ENCODE measurements at regions not wholly inside any gene's neighbourhood (a gene's known extent, or its start where the extent isn't known, plus 50 kb on each side); places are given as distances from the start of the nearest gene placed in this dataset.

DNA sequence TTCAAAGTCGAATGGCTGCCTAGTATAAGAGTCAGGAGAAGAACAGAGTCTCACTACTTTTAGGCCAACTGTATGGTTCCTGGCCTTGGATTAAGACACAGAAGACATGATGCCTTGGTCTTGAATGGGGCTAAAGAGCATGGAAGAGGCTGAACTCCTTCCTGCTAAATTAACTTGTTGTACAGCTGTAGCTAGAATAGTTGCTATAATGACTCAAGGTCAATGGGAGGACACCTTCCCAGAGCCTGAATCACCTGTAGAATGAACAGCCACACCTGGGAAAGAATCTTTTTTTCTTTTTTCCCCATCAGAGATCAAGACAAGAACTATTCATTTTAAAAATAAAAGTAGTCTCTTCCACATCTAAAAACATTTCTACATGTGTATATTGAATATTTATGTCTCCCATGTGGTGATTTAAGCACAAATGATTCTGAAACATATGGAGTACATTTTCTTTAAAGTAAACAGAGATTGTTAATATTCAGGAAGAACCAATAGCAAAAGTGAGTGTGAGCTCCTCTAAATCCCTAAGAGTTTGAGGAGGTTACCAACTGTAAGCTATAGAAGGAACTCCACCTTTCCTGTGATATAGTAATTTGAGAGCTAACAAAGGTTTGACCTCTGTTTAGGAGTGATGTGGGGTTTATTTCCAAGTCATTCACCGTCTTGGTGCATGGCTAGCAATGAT, 191.3 kb downstream of the TGFB2 start:
- DNase-seq (ENCODE audit: low spot score), result no peak
- intact Hi-C loops (cut with micrococcal nuclease), result no loop called here
- Mint-ChIP-seq H3K4me3 (ENCODE audit: low read depth) (no peak overlapping the region), H3K4me1 (ENCODE audit: low read depth) (no peaks in the 10 kb centered on the region), H3K9me3 (no peaks in the 10 kb centered on the region), H3K36me3 (ENCODE audit: low read depth) (no peaks in the 10 kb centered on the region), H3K27me3 (ENCODE audit: low read depth) (no peaks in the 10 kb centered on the region), H3K27ac (no peak overlapping the region)

DNA sequence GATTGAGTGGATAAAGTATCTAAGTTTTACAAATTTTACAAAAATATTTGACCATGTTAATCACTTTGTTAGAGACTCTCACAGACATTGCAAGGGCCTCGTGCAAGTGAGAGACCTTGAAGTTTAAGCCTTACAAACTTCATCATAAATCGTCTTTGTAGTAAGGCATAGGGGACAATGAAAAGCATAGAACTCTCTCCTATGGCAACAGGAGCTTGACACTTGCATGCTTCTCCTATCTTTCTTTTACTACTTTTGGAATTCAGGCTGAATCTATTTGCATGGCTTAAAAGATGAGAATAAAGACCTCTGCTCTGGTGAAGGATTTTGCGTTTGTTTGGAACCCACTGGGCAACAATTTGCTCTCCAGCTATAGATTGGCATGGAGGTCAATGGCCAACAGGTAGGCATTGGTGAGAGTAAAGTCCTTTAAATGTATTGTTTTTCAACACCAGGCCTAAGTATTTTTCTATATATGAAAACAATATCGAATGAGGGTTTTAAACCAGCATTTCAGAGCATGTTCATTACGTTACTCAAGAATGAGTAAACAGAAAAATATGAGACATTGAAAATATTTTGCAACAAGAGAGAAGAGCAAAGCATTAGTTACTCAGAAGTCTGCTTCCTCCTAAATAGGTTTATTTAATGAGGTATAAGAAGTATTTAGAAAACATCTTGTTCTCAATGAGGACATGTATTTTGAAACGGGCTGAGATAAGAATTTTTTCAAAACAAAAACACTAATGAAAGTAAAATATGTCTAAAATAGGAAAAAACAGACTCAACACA, 192.2 kb downstream of the TGFB2 start:
- DNase-seq (ENCODE audit: low spot score), result no peak
- Mint-ChIP-seq H3K36me3 (ENCODE audit: low read depth) (no peaks in the 10 kb centered on the region), H3K27ac (no peak overlapping the region), H3K4me1 (ENCODE audit: low read depth) (no peaks in the 10 kb centered on the region), H3K27me3 (ENCODE audit: low read depth) (no peaks in the 10 kb centered on the region), H3K4me3 (ENCODE audit: low read depth) (no peak overlapping the region), H3K9me3 (no peaks in the 10 kb centered on the region)
- intact Hi-C loops (cut with micrococcal nuclease), result no loop called here

DNA sequence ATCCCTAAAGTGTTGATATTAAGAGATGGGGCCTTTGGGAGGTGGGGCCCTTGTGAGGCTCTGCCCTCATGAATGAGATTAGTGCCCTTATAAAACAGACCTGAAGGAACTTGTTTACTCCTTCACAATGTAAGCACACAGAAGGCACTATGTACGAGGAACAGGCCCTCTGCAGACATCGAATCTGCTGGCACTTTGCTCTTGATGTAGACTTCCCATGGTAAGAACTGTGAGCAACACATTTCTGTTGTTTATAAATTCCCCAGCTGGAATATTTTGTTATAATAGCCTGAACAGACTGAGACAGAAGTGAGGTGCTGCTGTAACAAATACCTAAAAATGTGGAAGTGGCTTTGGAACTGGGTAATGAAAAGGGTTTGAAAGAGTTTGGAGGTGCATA, 193.2 kb downstream of the TGFB2 start:
- DNase-seq (ENCODE audit: low spot score), result no peak
- H3K36me3 Mint-ChIP-seq (ENCODE audit: low read depth), result no peaks in the 10 kb centered on the region

GRCh38 chr1:218546314-218546713, 201.2 kb downstream of the TGFB2 start:
- intact Hi-C loops (cut with micrococcal nuclease), result no loop called here
- H3K27ac Mint-ChIP-seq, result no peak overlapping the region
- no peak for DNase-seq (ENCODE audit: low spot score)
- H3K27me3 Mint-ChIP-seq (ENCODE audit: low read depth), result no peaks in the 10 kb centered on the region
- no peak overlapping the region for H3K4me3 Mint-ChIP-seq (ENCODE audit: low read depth)
- no peaks in the 10 kb centered on the region for H3K4me1 Mint-ChIP-seq (ENCODE audit: low read depth)
- H3K36me3 Mint-ChIP-seq (ENCODE audit: low read depth), result no peaks in the 10 kb centered on the region
- H3K9me3 Mint-ChIP-seq, result no peaks in the 10 kb centered on the region

More for the DNA sequence above, 193.2 kb downstream of the TGFB2 start:
- Mint-ChIP-seq H3K4me3 (ENCODE audit: low read depth) (no peak overlapping the region), H3K27ac (no peak overlapping the region), H3K27me3 (ENCODE audit: low read depth) (no peaks in the 10 kb centered on the region), H3K4me1 (ENCODE audit: low read depth) (no peaks in the 10 kb centered on the region), H3K9me3 (no peaks in the 10 kb centered on the region)
- intact Hi-C loops (cut with micrococcal nuclease), result no loop called here

- Mint-ChIP-seq H3K27ac (no peak overlapping the region), H3K36me3 (ENCODE audit: low read depth) (no peaks in the 10 kb centered on the region), H3K4me3 (ENCODE audit: low read depth) (no peak overlapping the region), H3K4me1 (ENCODE audit: low read depth) (no peaks in the 10 kb centered on the region), H3K9me3 (no peaks in the 10 kb centered on the region), H3K27me3 (ENCODE audit: low read depth) (no peaks in the 10 kb centered on the region)
- intact Hi-C loops (cut with micrococcal nuclease), result no loop called here
- DNase-seq (ENCODE audit: low spot score), result no peak
Measured at GRCh38 chr1:218547957-218548730, 203.0 kb downstream of the TGFB2 start.

GRCh38 chr1:218548764-218549163, 203.6 kb downstream of the TGFB2 start:
- intact Hi-C loops (cut with micrococcal nuclease), result no loop called here
- Mint-ChIP-seq H3K4me1 (ENCODE audit: low read depth) (no peaks in the 10 kb centered on the region), H3K27ac (no peak overlapping the region), H3K9me3 (no peaks in the 10 kb centered on the region), H3K27me3 (ENCODE audit: low read depth) (no peaks in the 10 kb centered on the region), H3K4me3 (ENCODE audit: low read depth) (no peak overlapping the region), H3K36me3 (ENCODE audit: low read depth) (no peaks in the 10 kb centered on the region)
- DNase-seq (ENCODE audit: low spot score), result no peak

DNA sequence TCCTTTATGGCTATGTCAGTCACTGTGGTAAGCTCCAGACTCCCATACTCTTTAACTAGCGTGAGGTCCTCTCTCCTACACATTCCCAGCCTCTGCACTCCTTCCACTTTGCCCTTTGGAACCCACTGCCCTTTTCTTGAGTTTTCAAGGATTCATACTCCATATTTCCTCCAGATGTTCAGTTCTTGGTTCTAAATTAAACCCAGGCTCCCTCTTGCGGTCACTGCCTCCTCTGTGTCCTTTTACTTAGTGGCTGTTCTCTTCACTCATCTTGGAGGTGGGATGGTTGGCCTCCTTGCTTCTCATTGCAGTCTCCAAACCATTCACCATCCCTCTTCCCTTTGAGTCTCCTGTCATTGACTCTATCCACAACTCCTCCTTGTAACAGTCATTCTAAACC, 208.1 kb downstream of the TGFB2 start:
- no peaks in the 10 kb centered on the region for H3K27me3 Mint-ChIP-seq (ENCODE audit: low read depth)
- H3K4me1 Mint-ChIP-seq (ENCODE audit: low read depth), result no peaks in the 10 kb centered on the region
- no peaks in the 10 kb centered on the region for H3K36me3 Mint-ChIP-seq (ENCODE audit: low read depth)
- DNase-seq (ENCODE audit: low spot score), result no peak
- H3K27ac Mint-ChIP-seq, result no peak overlapping the region
- no peak overlapping the region for H3K4me3 Mint-ChIP-seq (ENCODE audit: low read depth)
- intact Hi-C loops (cut with micrococcal nuclease), result no loop called here
- no peaks in the 10 kb centered on the region for H3K9me3 Mint-ChIP-seq

DNA sequence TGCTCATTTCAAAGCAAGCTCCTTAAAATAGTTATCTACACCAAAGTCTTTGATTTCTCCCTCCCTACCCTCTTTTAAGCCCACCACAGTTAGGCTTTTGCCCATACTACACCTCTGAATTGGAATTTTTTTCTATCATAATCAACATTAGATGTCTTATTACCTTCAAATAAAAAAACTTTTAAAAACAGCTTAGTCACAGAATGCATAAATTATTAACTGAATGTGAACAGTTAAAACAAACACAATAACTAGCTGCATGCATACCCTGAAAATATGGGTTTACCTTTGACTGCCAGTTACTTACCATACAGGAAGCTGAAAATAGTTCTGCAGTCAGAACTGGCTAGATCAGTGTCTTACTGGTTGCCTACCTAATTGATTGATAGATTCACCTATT, 210.9 kb downstream of the TGFB2 start:
- no peak for DNase-seq (ENCODE audit: low spot score)
- no peaks in the 10 kb centered on the region for H3K27me3 Mint-ChIP-seq (ENCODE audit: low read depth)
- no peaks in the 10 kb centered on the region for H3K4me1 Mint-ChIP-seq (ENCODE audit: low read depth)
- no peak overlapping the region for H3K27ac Mint-ChIP-seq
- no peaks in the 10 kb centered on the region for H3K36me3 Mint-ChIP-seq (ENCODE audit: low read depth)
- intact Hi-C loops (cut with micrococcal nuclease), result no loop called here
- no peak overlapping the region for H3K4me3 Mint-ChIP-seq (ENCODE audit: low read depth)
- no peaks in the 10 kb centered on the region for H3K9me3 Mint-ChIP-seq

DNA sequence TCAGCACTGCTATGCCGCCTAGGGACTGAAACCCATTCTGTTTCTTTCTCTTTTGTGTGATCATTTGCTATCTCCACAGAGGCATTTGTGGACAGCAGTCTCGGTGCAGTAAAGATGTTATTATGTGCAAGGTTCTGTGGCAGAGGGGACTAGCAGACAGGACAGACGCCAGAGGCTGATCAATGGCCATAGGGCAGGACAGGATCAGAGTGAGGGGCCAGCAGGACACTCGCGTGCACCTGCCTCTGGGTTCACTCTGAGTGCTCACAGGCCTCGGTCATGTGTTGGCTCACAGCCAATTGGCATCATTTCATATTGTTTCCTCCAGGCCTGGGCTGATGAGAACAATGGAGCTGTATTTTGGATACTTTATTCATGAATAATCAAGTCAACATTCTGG, 212.6 kb downstream of the TGFB2 start:
- Mint-ChIP-seq H3K36me3 (ENCODE audit: low read depth) (no peaks in the 10 kb centered on the region), H3K4me1 (ENCODE audit: low read depth) (no peaks in the 10 kb centered on the region), H3K27ac (no peak overlapping the region), H3K27me3 (ENCODE audit: low read depth) (no peaks in the 10 kb centered on the region), H3K9me3 (no peaks in the 10 kb centered on the region), H3K4me3 (ENCODE audit: low read depth) (no peak overlapping the region)
- intact Hi-C loops (cut with micrococcal nuclease), result no loop called here
- DNase-seq (ENCODE audit: low spot score), result no peak

DNA sequence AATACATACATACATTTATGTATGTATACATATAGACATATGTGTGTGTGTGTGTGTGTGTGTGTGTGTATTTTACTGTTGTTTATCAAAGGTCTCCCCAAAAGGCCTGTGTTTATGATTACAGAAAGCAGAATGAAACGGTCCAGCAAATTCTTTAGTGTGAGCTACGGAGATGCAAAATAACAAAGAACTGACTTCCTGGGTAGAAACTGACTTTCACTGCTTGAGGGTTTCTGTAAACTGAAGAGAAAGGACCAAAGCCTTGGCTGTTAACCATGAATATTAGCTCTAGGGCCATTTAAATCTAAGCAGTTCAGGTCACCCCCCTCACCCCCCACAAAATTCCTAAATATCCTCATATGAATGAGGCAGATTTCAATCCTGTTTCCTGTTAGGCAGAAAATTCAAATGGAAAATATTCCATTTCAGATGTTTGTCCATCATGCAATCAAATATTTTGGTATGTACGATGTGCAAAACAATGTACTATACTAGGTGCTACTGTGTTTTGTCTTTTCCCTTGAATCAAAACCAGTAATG, 213.2 kb downstream of the TGFB2 start:
- intact Hi-C loops (cut with micrococcal nuclease), result no loop called here

DNA sequence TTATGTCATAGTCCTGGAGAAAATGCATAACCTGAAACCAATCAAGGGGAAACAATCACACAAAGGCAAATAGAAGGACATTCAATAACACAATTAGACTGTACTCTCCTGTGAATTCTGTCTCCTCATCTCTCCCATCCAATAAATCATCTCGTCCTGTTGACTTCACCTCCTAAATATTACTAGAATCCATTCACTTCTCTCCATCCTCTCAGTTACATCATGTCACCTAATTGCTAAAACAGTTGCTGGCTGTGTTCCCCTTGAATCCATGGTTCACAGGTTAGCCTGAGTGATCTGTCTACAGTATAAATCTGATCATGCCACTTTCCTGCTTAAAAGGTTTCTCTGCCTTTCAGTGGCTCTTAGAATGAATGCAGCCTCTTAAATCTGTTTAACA, 220.2 kb downstream of the TGFB2 start:
- H3K4me3 Mint-ChIP-seq (ENCODE audit: low read depth), result no peak overlapping the region
- DNase-seq (ENCODE audit: low spot score), result no peak
- H3K36me3 Mint-ChIP-seq (ENCODE audit: low read depth), result no peaks in the 10 kb centered on the region
- H3K27me3 Mint-ChIP-seq (ENCODE audit: low read depth), result no peaks in the 10 kb centered on the region
- intact Hi-C loops (cut with micrococcal nuclease), result no loop called here
- H3K27ac Mint-ChIP-seq, result no peak overlapping the region
- no peaks in the 10 kb centered on the region for H3K9me3 Mint-ChIP-seq
- no peaks in the 10 kb centered on the region for H3K4me1 Mint-ChIP-seq (ENCODE audit: low read depth)

More for the DNA sequence above, 213.2 kb downstream of the TGFB2 start:
- Mint-ChIP-seq H3K9me3 (no peaks in the 10 kb centered on the region), H3K4me3 (ENCODE audit: low read depth) (no peak overlapping the region), H3K27ac (no peak overlapping the region), H3K27me3 (ENCODE audit: low read depth) (no peaks in the 10 kb centered on the region), H3K36me3 (ENCODE audit: low read depth) (no peaks in the 10 kb centered on the region), H3K4me1 (ENCODE audit: low read depth) (no peaks in the 10 kb centered on the region)
- no peak for DNase-seq (ENCODE audit: low spot score)

DNA sequence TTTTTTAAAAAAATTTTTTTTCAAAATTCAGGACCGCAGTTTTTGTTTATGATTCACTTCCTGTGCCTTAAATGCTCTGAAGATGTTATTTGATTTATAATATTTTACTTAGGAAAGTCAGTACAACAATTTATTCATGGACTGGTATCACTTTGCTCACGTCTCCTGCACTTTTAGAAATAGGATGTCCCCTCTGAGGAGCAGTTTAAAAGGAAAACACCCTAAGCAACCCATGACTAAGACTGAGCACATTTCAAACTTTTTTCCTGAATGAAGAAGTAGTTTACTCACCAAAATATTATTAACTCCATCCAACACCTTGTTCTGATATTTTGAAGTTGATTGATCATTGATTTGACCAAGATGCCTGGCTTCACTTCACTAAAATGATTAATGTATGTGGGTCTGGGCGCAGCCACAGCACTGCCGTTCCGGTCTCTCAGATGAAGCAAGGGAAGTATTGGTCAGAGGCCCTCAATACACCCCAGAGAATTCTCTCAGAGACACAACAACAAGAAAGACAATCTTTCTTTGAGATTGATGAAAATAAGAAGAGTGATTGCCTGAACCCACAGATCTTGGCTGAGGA, 223.9 kb downstream of the TGFB2 start:
- H3K9me3 Mint-ChIP-seq, result no peaks in the 10 kb centered on the region
- no peaks in the 10 kb centered on the region for H3K4me1 Mint-ChIP-seq (ENCODE audit: low read depth)
- intact Hi-C loops (cut with micrococcal nuclease), result no loop called here
- no peaks in the 10 kb centered on the region for H3K27me3 Mint-ChIP-seq (ENCODE audit: low read depth)
- no peaks in the 10 kb centered on the region for H3K36me3 Mint-ChIP-seq (ENCODE audit: low read depth)
- H3K27ac Mint-ChIP-seq, result no peak overlapping the region
- DNase-seq (ENCODE audit: low spot score), result no peak
- no peak overlapping the region for H3K4me3 Mint-ChIP-seq (ENCODE audit: low read depth)
